ENCODE measurements at regions not wholly inside any gene's neighbourhood (a gene's known extent, or its start where the extent isn't known, plus 50 kb on each side); places are given as distances from the start of the nearest gene placed in this dataset.

DNA sequence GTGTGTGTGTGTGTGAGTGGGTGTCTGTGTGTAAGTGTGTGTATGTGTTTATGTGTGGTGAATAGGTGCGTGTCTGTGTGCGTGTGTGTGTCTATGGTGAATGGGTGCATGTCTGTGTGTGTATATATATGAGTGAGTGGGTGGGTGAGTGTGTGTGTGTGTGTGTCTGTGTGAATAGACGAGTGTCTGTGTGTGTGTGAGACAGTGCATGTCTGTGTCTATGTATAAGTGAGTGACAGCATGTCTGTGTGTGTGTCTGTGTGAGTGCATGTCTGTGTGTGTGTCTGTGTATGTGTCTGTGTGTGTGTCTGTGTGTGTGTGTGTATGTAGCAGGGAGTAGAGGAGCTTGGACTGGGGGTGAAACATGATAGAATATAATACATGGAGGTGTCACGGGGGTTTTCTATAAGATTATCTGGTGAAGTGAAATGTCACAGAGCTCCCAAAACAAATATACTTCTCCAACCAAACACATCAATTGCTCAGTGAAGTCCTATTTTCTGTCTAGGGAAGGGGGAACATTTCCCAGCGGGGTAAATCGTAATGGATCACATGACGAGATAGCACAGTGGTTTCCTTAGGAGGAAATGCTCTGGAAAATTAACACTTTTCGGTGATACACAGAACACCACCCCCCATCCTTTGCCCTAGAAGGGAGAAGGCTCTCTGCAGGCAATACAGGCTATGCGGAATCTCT, 723.3 kb upstream of the CELF2 start:
- no peak overlapping the region for H3K4me2 ChIP-seq (ENCODE audit: low read length)
- H3K18ac ChIP-seq (ENCODE audit: low read length) = no peak overlapping the region
- H3K36me3 ChIP-seq (ENCODE audit: control insufficient read depth in 1 of 2, insufficient read depth in 2 of 2, low read length in 2 of 2) = no peaks in the 10 kb centered on the region
- H2BK120ac ChIP-seq (ENCODE audit: insufficient read depth, low read length, poor library complexity) = no peak overlapping the region
- peak overlapping the region; percentile 41 for H3K23ac ChIP-seq (ENCODE audit: low read length)
- H3K4ac ChIP-seq (ENCODE audit: low read depth, low read length) = no peak overlapping the region
- H2AK5ac ChIP-seq (ENCODE audit: low read length) = no peak overlapping the region
- H2BK5ac ChIP-seq (ENCODE audit: low read depth, low read length, poor library complexity) = no peak overlapping the region
- H3K9ac ChIP-seq (ENCODE audit: low read length) = no peak overlapping the region
- no peaks in the 10 kb centered on the region for H3K9me3 ChIP-seq (ENCODE audit: insufficient read depth, low read depth, low read length)
- no peaks in the 10 kb centered on the region for H3K79me2 ChIP-seq (ENCODE audit: control insufficient read depth, insufficient read depth, low read length, poor library complexity)
- no peaks in the 10 kb centered on the region for H3K79me1 ChIP-seq (ENCODE audit: low read length)
- no peak overlapping the region for H3K4me3 ChIP-seq (ENCODE audit: low read depth, low read length)
- H4K8ac ChIP-seq (ENCODE audit: low read depth, low read length) = no peak overlapping the region
- H4K91ac ChIP-seq (ENCODE audit: low read depth, low read length) = no peak overlapping the region
- H3K4me1 ChIP-seq (ENCODE audit: control insufficient read depth in 1 of 2, insufficient read depth in 2 of 2, low read length in 2 of 2) = no peaks in the 10 kb centered on the region
- H2BK12ac ChIP-seq (ENCODE audit: low read length) = no peak overlapping the region
- H2AFZ ChIP-seq (ENCODE audit: insufficient read depth, low read length, poor library complexity) = no peak overlapping the region
- H3K27me3 ChIP-seq (ENCODE audit: insufficient read depth, low read length) = no peaks in the 10 kb centered on the region
- no peak overlapping the region for H3K14ac ChIP-seq (ENCODE audit: low read length)
- no peak for DNase-seq
- no peak overlapping the region for H3K27ac ChIP-seq (ENCODE audit: low read depth, low read length)
- H4K12ac ChIP-seq (ENCODE audit: low read depth, low read length) = no peak overlapping the region
- 100% methylated on average over 2 of the region's 9 CpGs for WGBS (ENCODE audit: extremely low coverage, insufficient coverage, insufficient read length)

DNA sequence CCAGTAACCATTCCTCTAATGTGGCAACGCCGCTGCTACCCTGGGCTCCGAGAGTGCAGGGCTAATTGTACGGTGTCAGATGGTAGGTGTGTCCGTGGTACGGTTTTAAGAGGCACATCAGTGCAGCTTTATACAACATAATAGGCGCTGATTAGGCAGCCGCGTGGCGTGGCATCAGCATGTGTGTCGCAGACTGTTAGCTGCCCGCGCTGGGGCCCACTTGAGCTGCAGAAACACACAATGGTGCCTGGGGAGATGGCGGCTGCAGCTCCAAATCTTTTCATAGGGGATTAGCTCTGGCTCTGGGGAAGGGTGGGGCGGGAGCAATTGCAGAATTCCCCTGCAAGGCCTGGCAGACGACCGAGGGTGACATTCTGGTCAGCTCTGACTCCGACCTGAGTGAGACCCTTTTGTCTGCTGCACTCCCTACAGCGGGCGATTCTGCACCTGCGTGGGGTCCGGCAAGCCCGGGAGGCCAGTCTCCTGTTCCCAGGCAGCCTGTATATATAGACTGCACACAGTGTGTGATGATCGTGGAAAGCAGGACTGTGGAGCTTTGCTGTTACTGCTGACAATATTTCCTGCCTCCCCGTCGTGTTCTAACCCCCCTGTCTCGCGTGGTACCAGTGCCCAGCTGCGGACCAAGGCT, 722.7 kb upstream of the CELF2 start:
- Histone ChIP-seq H2AK5ac (ENCODE audit: low read length) (no peak overlapping the region), H2BK120ac (ENCODE audit: insufficient read depth, low read length, poor library complexity) (no peak overlapping the region), H3K27me3 (ENCODE audit: insufficient read depth, low read length) (no peaks in the 10 kb centered on the region), H3K9ac (ENCODE audit: low read length) (no peak overlapping the region), H3K79me2 (ENCODE audit: control insufficient read depth, insufficient read depth, low read length, poor library complexity) (no peaks in the 10 kb centered on the region), H3K4me2 (ENCODE audit: low read length) (no peak overlapping the region), H3K36me3 (ENCODE audit: control insufficient read depth in 1 of 2, insufficient read depth in 2 of 2, low read length in 2 of 2) (no peaks in the 10 kb centered on the region), H3K4me1 (ENCODE audit: control insufficient read depth in 1 of 2, insufficient read depth in 2 of 2, low read length in 2 of 2) (no peaks in the 10 kb centered on the region), H4K12ac (ENCODE audit: low read depth, low read length) (no peak overlapping the region), H3K27ac (ENCODE audit: low read depth, low read length) (no peak overlapping the region), H3K18ac (ENCODE audit: low read length) (no peak overlapping the region), H3K4me3 (ENCODE audit: low read depth, low read length) (no peak overlapping the region), H2AFZ (ENCODE audit: insufficient read depth, low read length, poor library complexity) (no peak overlapping the region), H2BK5ac (ENCODE audit: low read depth, low read length, poor library complexity) (no peak overlapping the region), H2BK12ac (ENCODE audit: low read length) (no peak overlapping the region), H3K79me1 (ENCODE audit: low read length) (no peaks in the 10 kb centered on the region), H3K9me3 (ENCODE audit: insufficient read depth, low read depth, low read length) (no peaks in the 10 kb centered on the region), H3K4ac (ENCODE audit: low read depth, low read length) (no peak overlapping the region), H3K14ac (ENCODE audit: low read length) (no peak overlapping the region), H3K23ac (ENCODE audit: low read length) (no peak overlapping the region), H4K91ac (ENCODE audit: low read depth, low read length) (no peak overlapping the region), H4K8ac (ENCODE audit: low read depth, low read length) (no peak overlapping the region)
- no CpG with 5 or more reads among the region's 29 CpGs for WGBS (ENCODE audit: extremely low coverage, insufficient coverage, insufficient read length)
- no peak for DNase-seq

- Histone ChIP-seq H2BK12ac (ENCODE audit: low read length) (no peak overlapping the region), H3K36me3 (ENCODE audit: control insufficient read depth in 1 of 2, insufficient read depth in 2 of 2, low read length in 2 of 2) (no peaks in the 10 kb centered on the region), H3K14ac (ENCODE audit: low read length) (no peak overlapping the region), H3K4me3 (ENCODE audit: low read depth, low read length) (no peak overlapping the region), H3K18ac (ENCODE audit: low read length) (no peak overlapping the region), H3K4ac (ENCODE audit: low read depth, low read length) (no peak overlapping the region), H3K79me1 (ENCODE audit: low read length) (no peaks in the 10 kb centered on the region), H3K23ac (ENCODE audit: low read length) (no peak overlapping the region), H2AFZ (ENCODE audit: insufficient read depth, low read length, poor library complexity) (no peak overlapping the region), H2BK120ac (ENCODE audit: insufficient read depth, low read length, poor library complexity) (no peak overlapping the region), H3K4me2 (ENCODE audit: low read length) (no peak overlapping the region), H4K12ac (ENCODE audit: low read depth, low read length) (no peak overlapping the region), H3K4me1 (ENCODE audit: control insufficient read depth in 1 of 2, insufficient read depth in 2 of 2, low read length in 2 of 2) (no peaks in the 10 kb centered on the region), H4K8ac (ENCODE audit: low read depth, low read length) (no peak overlapping the region), H3K79me2 (ENCODE audit: control insufficient read depth, insufficient read depth, low read length, poor library complexity) (no peaks in the 10 kb centered on the region), H2BK5ac (ENCODE audit: low read depth, low read length, poor library complexity) (no peak overlapping the region), H4K91ac (ENCODE audit: low read depth, low read length) (no peak overlapping the region), H2AK5ac (ENCODE audit: low read length) (no peak overlapping the region), H3K9ac (ENCODE audit: low read length) (no peak overlapping the region), H3K27me3 (ENCODE audit: insufficient read depth, low read length) (no peaks in the 10 kb centered on the region), H3K9me3 (ENCODE audit: insufficient read depth, low read depth, low read length) (no peaks in the 10 kb centered on the region), H3K27ac (ENCODE audit: low read depth, low read length) (no peak overlapping the region)
- WGBS (ENCODE audit: extremely low coverage, insufficient coverage, insufficient read length) = no CpG with 5 or more reads among the region's 10 CpGs
- no peak for DNase-seq
These were observed 722.1 kb upstream of the CELF2 start for GRCh38 chr10:10295537-10295936.

DNA sequence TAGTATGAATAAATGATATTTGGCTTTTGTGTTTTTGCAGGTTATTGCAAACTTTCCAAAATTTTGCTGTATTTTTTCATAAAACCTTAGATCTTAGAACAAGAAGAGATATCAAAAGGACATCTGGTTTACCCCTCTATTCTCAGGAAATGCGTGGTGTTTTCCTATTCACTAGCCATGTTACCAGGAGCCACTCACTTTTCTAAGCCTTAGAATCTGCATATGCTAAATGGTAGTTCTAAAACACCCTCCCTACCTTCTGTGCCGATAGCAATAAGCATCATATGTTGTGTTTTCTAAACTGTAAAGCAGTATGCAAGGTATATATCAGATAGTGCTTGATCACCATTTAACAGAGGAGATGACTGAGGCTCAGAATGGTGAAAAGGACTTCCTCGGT, 715.0 kb upstream of the CELF2 start:
- no peak overlapping the region for H3K4me2 ChIP-seq (ENCODE audit: low read length)
- no peak for DNase-seq
- H3K4me3 ChIP-seq (ENCODE audit: low read depth, low read length) = no peak overlapping the region
- no peak overlapping the region for H2BK12ac ChIP-seq (ENCODE audit: low read length)
- no peaks in the 10 kb centered on the region for H3K4me1 ChIP-seq (ENCODE audit: control insufficient read depth in 1 of 2, insufficient read depth in 2 of 2, low read length in 2 of 2)
- no peaks in the 10 kb centered on the region for H3K79me2 ChIP-seq (ENCODE audit: control insufficient read depth, insufficient read depth, low read length, poor library complexity)
- H3K4ac ChIP-seq (ENCODE audit: low read depth, low read length) = no peak overlapping the region
- H3K9ac ChIP-seq (ENCODE audit: low read length) = no peak overlapping the region
- no peak overlapping the region for H3K23ac ChIP-seq (ENCODE audit: low read length)
- no peaks in the 10 kb centered on the region for H3K9me3 ChIP-seq (ENCODE audit: insufficient read depth, low read depth, low read length)
- H4K91ac ChIP-seq (ENCODE audit: low read depth, low read length) = no peak overlapping the region
- WGBS (ENCODE audit: extremely low coverage, insufficient coverage, insufficient read length) = no CpG with 5 or more reads among the region's 3 CpGs
- no peaks in the 10 kb centered on the region for H3K27me3 ChIP-seq (ENCODE audit: insufficient read depth, low read length)
- H4K12ac ChIP-seq (ENCODE audit: low read depth, low read length) = no peak overlapping the region
- H2BK120ac ChIP-seq (ENCODE audit: insufficient read depth, low read length, poor library complexity) = no peak overlapping the region
- no peaks in the 10 kb centered on the region for H3K36me3 ChIP-seq (ENCODE audit: control insufficient read depth in 1 of 2, insufficient read depth in 2 of 2, low read length in 2 of 2)
- H4K8ac ChIP-seq (ENCODE audit: low read depth, low read length) = no peak overlapping the region
- H3K18ac ChIP-seq (ENCODE audit: low read length) = no peak overlapping the region
- H3K14ac ChIP-seq (ENCODE audit: low read length) = no peak overlapping the region
- no peak overlapping the region for H2AK5ac ChIP-seq (ENCODE audit: low read length)
- H3K27ac ChIP-seq (ENCODE audit: low read depth, low read length) = no peak overlapping the region
- no peak overlapping the region for H2BK5ac ChIP-seq (ENCODE audit: low read depth, low read length, poor library complexity)
- H2AFZ ChIP-seq (ENCODE audit: insufficient read depth, low read length, poor library complexity) = no peak overlapping the region
- H3K79me1 ChIP-seq (ENCODE audit: low read length) = no peaks in the 10 kb centered on the region
